K562 (cell line): ENCODE measurements at regions not wholly inside any gene's neighbourhood (a gene's known extent, or its start where the extent isn't known, plus 50 kb on each side); places are given as distances from the start of the nearest gene placed in this dataset.

Experiments
- ATAC-seq: fragments of 200-7000 bp; cut with Tn5 transposase; 3 replicates; pipeline ENCODE4 v1.9.1; 2020; ENCODE audit warnings: moderate library complexity
- BruUV-seq: library from RNA; stranded (reverse); fragments of 400-500 nt; replicated peaks from 2 replicates; lab custom pipeline; 2021; lab: Mats Ljungman, UMichigan
- CTCF ChIA-PET: fragments of 300-600 bp; formaldehyde crosslinking; extraction: SDS; loops from one replicate; lab custom pipeline; 2021; ENCODE audit warnings: low intra/inter-chr PET ratio; lab: Yijun Ruan, JAX
- POLR2A ChIA-PET: fragments of 300-600, 350-650 bp; sonication (Branson Sonifier 250); formaldehyde crosslinking; extraction: SDS; loops from one replicate; lab custom pipeline; 2021; ENCODE audit warnings: antibody characterized with exemption, inconsistent platforms; lab: Yijun Ruan, JAX
- DNase-seq, 4 experiments: peaks; one replicate each; pipeline versions ENCODE4 v3.0.0 to v3.0.0-alpha.2; 2011 to 2018; ENCODE audit warnings: low spot score in 3 of 4, mixed read lengths in 3 of 4; ENCODE audit errors: extremely low read depth in 1 of 4
- FAIRE-seq: peaks from 2 replicates; lab custom pipeline; 2011; peaks lifted over from hg19 to GRCh38; lab: Jason Lieb, UNC
- H2AFZ ChIP-seq: 2 replicates; pipeline ENCODE4 v1.6.0; 2011; ENCODE audit warnings: low read depth, low read length, control low read depth, inconsistent platforms
- H3K27ac ChIP-seq: fragments of 200-600 bp; 3 replicates; pipeline ENCODE4 v1.8.0; 2011; ENCODE audit warnings: low read depth, mild to moderate bottlenecking, control low read depth, inconsistent platforms, low read length, moderate library complexity, mixed read lengths; ENCODE audit errors: extremely low read depth
- H3K27me3 ChIP-seq, 2 experiments: fragments of 300-600 bp in 1 of 2; 2 replicates in 1 of 2; 3 replicates in 1 of 2; pipeline versions ENCODE4 v1.6.0 to v1.8.0; 2011; ENCODE audit warnings: inconsistent platforms in 2 of 2, low read length in 2 of 2, mild to moderate bottlenecking in 1 of 2, mixed read lengths in 1 of 2, moderate library complexity in 1 of 2; ENCODE audit not compliant: control insufficient read depth in 2 of 2, insufficient read depth in 2 of 2
- H3K36me3 ChIP-seq: fragments of 300-600 bp; 3 replicates; pipeline ENCODE4 v1.8.0; 2011; ENCODE audit warnings: mild to moderate bottlenecking, low read length, inconsistent platforms; ENCODE audit not compliant: control insufficient read depth, insufficient read depth
- H3K4me1 ChIP-seq, 2 experiments: fragments of 200-600 bp in 1 of 2; replicated peaks in 1 of 2; 2 replicates in 1 of 2; 3 replicates in 1 of 2; pipeline versions ENCODE4 v1.5.1 to v1.8.0; 2011; ENCODE audit warnings: inconsistent platforms in 2 of 2, low read length in 2 of 2, mild to moderate bottlenecking in 1 of 2, mixed read lengths in 1 of 2, moderate library complexity in 1 of 2; ENCODE audit not compliant: control insufficient read depth in 2 of 2, insufficient read depth in 2 of 2
- H3K4me2 ChIP-seq: 2 replicates; pipeline ENCODE4 v1.6.1; 2011; ENCODE audit warnings: low read length, control low read depth, inconsistent platforms, mixed read lengths; ENCODE audit not compliant: insufficient read depth
- H3K4me3 ChIP-seq: fragments of 200-600 bp; sonication (generic), shearing (Covaris generic); 2 replicates; pipeline ENCODE4 v1.5.1; 2016; ENCODE audit warnings: control low read depth, inconsistent platforms
- H3K79me2 ChIP-seq: fragments of 200-600 bp; 3 replicates; pipeline ENCODE4 v1.8.0; 2011; ENCODE audit warnings: low read length, inconsistent platforms; ENCODE audit not compliant: control insufficient read depth, insufficient read depth
- H3K9ac ChIP-seq, 2 experiments: 2 replicates each; pipeline versions ENCODE4 v1.6.0 to v1.6.1; 2011; ENCODE audit warnings: low read depth in 2 of 2, low read length in 2 of 2, control low read depth in 1 of 2, inconsistent platforms in 1 of 2, mild to moderate bottlenecking in 1 of 2, mixed read lengths in 1 of 2; ENCODE audit not compliant: insufficient read depth in 1 of 2
- H3K9me1 ChIP-seq: one replicate; pipeline ENCODE4 v1.6.0; 2011; ENCODE audit warnings: inconsistent platforms, mild to moderate bottlenecking, low read length, moderate library complexity; ENCODE audit not compliant: control insufficient read depth, insufficient read depth
- H3K9me3 ChIP-seq: replicated peaks from 2 replicates; pipeline ENCODE4 v1.5.1; 2011; ENCODE audit warnings: low read depth, low read length, inconsistent platforms; ENCODE audit not compliant: control insufficient read depth, insufficient read depth
- H4K20me1 ChIP-seq: replicated peaks from 2 replicates; pipeline ENCODE4 v1.6.1; 2011; ENCODE audit warnings: low read length, inconsistent platforms, mixed read lengths; ENCODE audit not compliant: control insufficient read depth, insufficient read depth
- BCOR ChIP-seq: fragments of 450-650 bp; IDR thresholded peaks from 2 replicates; pipeline ENCODE4 v1.6.1; 2016
- BDP1 ChIP-seq: IDR thresholded peaks from 3 replicates; pipeline ENCODE4 v1.6.1; 2011; ENCODE audit not compliant: insufficient read length, insufficient read depth
- EHMT2 ChIP-seq: fragments of 450-650 bp; IDR thresholded peaks from 2 replicates; pipeline ENCODE4 v1.6.1; 2018; ENCODE audit warnings: antibody characterized with exemption
- ELF4 ChIP-seq: fragments of 450-650 bp; formaldehyde crosslinking; IDR thresholded peaks from 2 replicates; pipeline ENCODE4 v1.4.0; 2022; ENCODE audit warnings: missing genetic modification characterization
- ETV1 ChIP-seq: fragments of 450-650 bp; conservative IDR thresholded peaks from 2 replicates; pipeline ENCODE4 v1.6.1; 2016; ENCODE audit warnings: missing genetic modification characterization, control low read depth, low read depth, missing compliant biosample characterization
- JUN ChIP-seq, 2 experiments: sonication (generic) in 1 of 2; formaldehyde crosslinking in 1 of 2; IDR thresholded peaks; 2 replicates each; pipeline versions ENCODE4 v1.6.1 to v1.8.0; 2012 to 2022; ENCODE audit warnings: borderline replicate concordance in 2 of 2, mild to moderate bottlenecking in 2 of 2, improper control_type of control experiment in 1 of 2, low read depth in 1 of 2, low read length in 1 of 2, missing genetic modification reagents in 1 of 2
- KAT7 ChIP-seq: sonication (generic); formaldehyde crosslinking; IDR thresholded peaks from 2 replicates; pipeline ENCODE4 v1.8.0; 2022; ENCODE audit warnings: missing genetic modification reagents, mild to moderate bottlenecking, borderline replicate concordance
- KDM2B ChIP-seq: fragments of 250-450 bp; sonication (Bioruptor Pico); IDR thresholded peaks from 2 replicates; pipeline ENCODE4 v1.8.0; 2021; ENCODE audit warnings: mild to moderate bottlenecking, moderate library complexity
- MEF2A ChIP-seq: IDR thresholded peaks from 2 replicates; pipeline ENCODE4 v1.6.1; 2011; ENCODE audit warnings: low read depth, mild to moderate bottlenecking, low read length, moderate library complexity; ENCODE audit not compliant: control insufficient read depth
- NR3C1 ChIP-seq: sonication (generic); formaldehyde crosslinking; IDR thresholded peaks from 2 replicates; pipeline ENCODE4 v1.8.1; 2022; ENCODE audit warnings: missing genetic modification reagents
- SMARCA5 ChIP-seq: fragments of 450-650 bp; IDR thresholded peaks from 2 replicates; pipeline ENCODE4 v1.6.1; 2016
- STAT5B ChIP-seq: fragments of 250-450 bp; sonication (Bioruptor Pico); IDR thresholded peaks from 2 replicates; pipeline ENCODE4 v1.8.0; 2021; ENCODE audit warnings: mild to moderate bottlenecking, inconsistent platforms
- ZBTB2 ChIP-seq: fragments of 450-650 bp; IDR thresholded peaks from 2 replicates; pipeline ENCODE4 v1.6.1; 2016; ENCODE audit warnings: antibody characterized with exemption
- ZFP36 ChIP-seq: fragments of 150-350 bp; IDR thresholded peaks from 2 replicates; pipeline ENCODE4 v1.6.1; 2018; ENCODE audit warnings: low read length, low read depth; ENCODE audit not compliant: partially characterized antibody
- ZNF354B ChIP-seq: fragments of 250-450 bp; sonication (Bioruptor Pico); IDR thresholded peaks from 2 replicates; pipeline ENCODE4 v1.4.0; 2020
- WGBS: fragments of 100-300 bp; shearing (Covaris generic); methylation state at CpG from one replicate; pipeline ENCODE4 v1.1.6; 2016; ENCODE audit warnings: low coverage, mixed read lengths; ENCODE audit not compliant: insufficient coverage; ENCODE audit errors: missing lambda C conversion rate; 5-methylcytosine and 5-hydroxymethylcytosine counted together
- in situ Hi-C: fragments of 300-500 bp; cut with MboI; formaldehyde crosslinking; loops from 4 replicates; pipeline ENCODE4 v1.15.0; 2018; ENCODE audit warnings: inconsistent platforms, mixed read lengths
- intact Hi-C: fragments of 100-400 bp; cut with micrococcal nuclease; formaldehyde crosslinking; loops from 2 replicates; pipeline ENCODE4 v1.14.2; 2022
- TF ChIP-seq, protein P1 (sequence below), 3 experiments: fragments of 200-800 bp in 1 of 3; fragments of 250-450 bp in 1 of 3; fragments of 450-650 bp in 1 of 3; sonication (Bioruptor Pico) in 1 of 3; sonication (Bioruptor generic) in 1 of 3; formaldehyde crosslinking in 1 of 3; IDR thresholded peaks; 2 replicates each; pipeline versions ENCODE4 v1.6.1 to v1.8.0; 2016 to 2022; ENCODE audit warnings: mild to moderate bottlenecking in 2 of 3, missing genetic modification characterization in 2 of 3, missing compliant biosample characterization in 1 of 3, moderate library complexity in 1 of 3
- TF ChIP-seq, protein P2 (sequence below): sonication (generic); IDR thresholded peaks from 2 replicates; pipeline ENCODE4 v1.6.1; 2016
- TF ChIP-seq, protein P3 (sequence below): sonication (generic); formaldehyde crosslinking; IDR thresholded peaks from 2 replicates; pipeline ENCODE4 v1.8.0; 2022; ENCODE audit warnings: mild to moderate bottlenecking, low read depth, missing genetic modification reagents

GRCh38 chr10:78150756-78151155 is 117.1 kb downstream of the RPS24 start:
- H3K36me3 ChIP-seq, result no peaks in the 10 kb centered on the region
- CTCF ChIA-PET, result no interaction called here
- intact Hi-C loops (no loop called here), in situ Hi-C loops (no loop called here)
- H3K9ac ChIP-seq, result no peak overlapping the region
- POLR2A ChIA-PET, result interaction anchor here (0.6 to 0.8 kb wide), 2 partner anchors 10 to 219 kb away, joined by 3 to 4 read pairs; no protein-coding TSS in a partner anchor
- no peaks in the 10 kb centered on the region for H4K20me1 ChIP-seq
- no peaks in the 10 kb centered on the region for H3K27me3 ChIP-seq
- no peak overlapping the region for H3K4me3 ChIP-seq
- H3K27ac ChIP-seq, result no peak overlapping the region
- BruUV-seq, result no TSS peak
- ATAC-seq (no peak), FAIRE-seq (no peak), DNase-seq (no peak)
- H3K9me3 ChIP-seq, result no peaks in the 10 kb centered on the region
- no peak for TF ChIP-seq EHMT2
- TF ChIP-seq MEF2A, result no peak
- TF ChIP-seq ZBTB2, result no peak
- TF ChIP-seq ZNF354B (CRISPR knock-in tag), result no peak
- TF ChIP-seq, protein P1, sequence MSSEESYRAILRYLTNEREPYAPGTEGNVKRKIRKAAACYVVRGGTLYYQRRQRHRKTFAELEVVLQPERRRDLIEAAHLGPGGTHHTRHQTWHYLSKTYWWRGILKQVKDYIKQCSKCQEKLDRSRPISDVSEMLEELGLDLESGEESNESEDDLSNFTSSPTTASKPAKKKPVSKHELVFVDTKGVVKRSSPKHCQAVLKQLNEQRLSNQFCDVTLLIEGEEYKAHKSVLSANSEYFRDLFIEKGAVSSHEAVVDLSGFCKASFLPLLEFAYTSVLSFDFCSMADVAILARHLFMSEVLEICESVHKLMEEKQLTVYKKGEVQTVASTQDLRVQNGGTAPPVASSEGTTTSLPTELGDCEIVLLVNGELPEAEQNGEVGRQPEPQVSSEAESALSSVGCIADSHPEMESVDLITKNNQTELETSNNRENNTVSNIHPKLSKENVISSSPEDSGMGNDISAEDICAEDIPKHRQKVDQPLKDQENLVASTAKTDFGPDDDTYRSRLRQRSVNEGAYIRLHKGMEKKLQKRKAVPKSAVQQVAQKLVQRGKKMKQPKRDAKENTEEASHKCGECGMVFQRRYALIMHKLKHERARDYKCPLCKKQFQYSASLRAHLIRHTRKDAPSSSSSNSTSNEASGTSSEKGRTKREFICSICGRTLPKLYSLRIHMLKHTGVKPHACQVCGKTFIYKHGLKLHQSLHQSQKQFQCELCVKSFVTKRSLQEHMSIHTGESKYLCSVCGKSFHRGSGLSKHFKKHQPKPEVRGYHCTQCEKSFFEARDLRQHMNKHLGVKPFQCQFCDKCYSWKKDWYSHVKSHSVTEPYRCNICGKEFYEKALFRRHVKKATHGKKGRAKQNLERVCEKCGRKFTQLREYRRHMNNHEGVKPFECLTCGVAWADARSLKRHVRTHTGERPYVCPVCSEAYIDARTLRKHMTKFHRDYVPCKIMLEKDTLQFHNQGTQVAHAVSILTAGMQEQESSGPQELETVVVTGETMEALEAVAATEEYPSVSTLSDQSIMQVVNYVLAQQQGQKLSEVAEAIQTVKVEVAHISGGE (CRISPR knock-in tag; IDR thresholded peaks at IDR 0.05), result no peak
- no peak for TF ChIP-seq ELF4
- TF ChIP-seq BCOR, result no peak
- TF ChIP-seq KAT7 (CRISPR knock-in tag), result no peak
- no peak for TF ChIP-seq ETV1 (tag)
- TF ChIP-seq SMARCA5, result no peak
- TF ChIP-seq, protein P2, sequence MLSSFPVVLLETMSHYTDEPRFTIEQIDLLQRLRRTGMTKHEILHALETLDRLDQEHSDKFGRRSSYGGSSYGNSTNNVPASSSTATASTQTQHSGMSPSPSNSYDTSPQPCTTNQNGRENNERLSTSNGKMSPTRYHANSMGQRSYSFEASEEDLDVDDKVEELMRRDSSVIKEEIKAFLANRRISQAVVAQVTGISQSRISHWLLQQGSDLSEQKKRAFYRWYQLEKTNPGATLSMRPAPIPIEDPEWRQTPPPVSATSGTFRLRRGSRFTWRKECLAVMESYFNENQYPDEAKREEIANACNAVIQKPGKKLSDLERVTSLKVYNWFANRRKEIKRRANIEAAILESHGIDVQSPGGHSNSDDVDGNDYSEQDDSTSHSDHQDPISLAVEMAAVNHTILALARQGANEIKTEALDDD, result no peak
- TF ChIP-seq BDP1, result no peak
- TF ChIP-seq JUN (IDR thresholded peaks at IDR 0.05; ENCODE audit: borderline replicate concordance, low read depth, low read length), result no peak
- no peak for TF ChIP-seq JUN (CRISPR knock-in tag; IDR thresholded peaks at IDR 0.05; ENCODE audit: borderline replicate concordance)
- TF ChIP-seq STAT5B (CRISPR knock-in tag), result no peak
- TF ChIP-seq, protein P3, sequence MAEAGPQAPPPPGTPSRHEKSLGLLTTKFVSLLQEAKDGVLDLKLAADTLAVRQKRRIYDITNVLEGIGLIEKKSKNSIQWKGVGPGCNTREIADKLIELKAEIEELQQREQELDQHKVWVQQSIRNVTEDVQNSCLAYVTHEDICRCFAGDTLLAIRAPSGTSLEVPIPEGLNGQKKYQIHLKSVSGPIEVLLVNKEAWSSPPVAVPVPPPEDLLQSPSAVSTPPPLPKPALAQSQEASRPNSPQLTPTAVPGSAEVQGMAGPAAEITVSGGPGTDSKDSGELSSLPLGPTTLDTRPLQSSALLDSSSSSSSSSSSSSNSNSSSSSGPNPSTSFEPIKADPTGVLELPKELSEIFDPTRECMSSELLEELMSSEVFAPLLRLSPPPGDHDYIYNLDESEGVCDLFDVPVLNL, result no peak
- no peak for TF ChIP-seq NR3C1 (CRISPR knock-in tag)
- TF ChIP-seq ZFP36, result no peak
- TF ChIP-seq KDM2B (CRISPR knock-in tag), result no peak
- H3K79me2 ChIP-seq, result no peaks in the 10 kb centered on the region
- no peaks in the 10 kb centered on the region for H3K9me1 ChIP-seq
- no peak overlapping the region for H3K4me2 ChIP-seq
- WGBS, result 2% methylated on average over 4 of the region's 4 CpGs
- no peak overlapping the region for H2AFZ ChIP-seq
- H3K4me1 ChIP-seq, result no peaks in the 10 kb centered on the region
